ENCODE measurements at regions not wholly inside any gene's neighbourhood (a gene's known extent, or its start where the extent isn't known, plus 50 kb on each side); places are given as distances from the start of the nearest gene placed in this dataset.

DNA sequence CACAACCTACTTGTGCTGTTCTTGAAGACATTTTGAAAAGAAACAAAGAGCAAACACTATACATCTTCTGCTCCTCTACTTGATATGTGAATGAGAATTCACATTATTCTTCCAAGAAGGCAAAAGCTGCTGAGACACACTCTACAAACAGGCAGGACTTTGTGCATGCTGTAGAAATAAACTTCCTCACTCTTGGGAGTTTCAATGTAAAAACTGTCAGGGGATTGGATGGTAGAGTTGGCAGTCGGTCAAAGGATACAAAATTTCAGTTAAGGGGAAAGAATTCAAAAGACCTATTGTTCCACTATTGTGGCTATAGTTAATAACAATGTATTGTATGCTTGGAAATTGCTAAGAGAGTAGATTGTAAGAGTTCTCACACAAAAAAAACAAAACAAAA is 196.3 kb downstream of the MC4R start:
- DNase-seq, result no peak
- Histone ChIP-seq H3K79me1 (replicated peaks; ENCODE audit: low read length, poor library complexity, severe bottlenecking) (no peaks in the 10 kb centered on the region), H4K8ac (ENCODE audit: low read length) (no peak overlapping the region), H3K27me3 (ENCODE audit: control insufficient read depth in 1 of 2, insufficient read depth in 1 of 2, low read length in 2 of 2) (peaks cover 0 to 5% of the 10 kb centered on the region in 2 experiments), H2AK5ac (ENCODE audit: low read length, severe bottlenecking) (no peak overlapping the region), H2BK5ac (ENCODE audit: low read depth, low read length, poor library complexity, severe bottlenecking) (no peak overlapping the region), H3K9me3 (ENCODE audit: control insufficient read depth, low read length) (no peaks in the 10 kb centered on the region), H2BK120ac (ENCODE audit: low read depth, low read length) (no peak overlapping the region), H3K4ac (ENCODE audit: low read depth in 1 of 2, low read length in 2 of 2) (no peak overlapping the region), H3K14ac (ENCODE audit: low read length in 2 of 2) (no peak overlapping the region), H4K91ac (ENCODE audit: low read length) (no peak overlapping the region), H2AFZ (ENCODE audit: low read depth, low read length) (no peak overlapping the region), H3K18ac (ENCODE audit: low read depth in 1 of 2, low read length in 2 of 2) (no peak overlapping the region), H2BK12ac (ENCODE audit: low read length in 2 of 2) (no peak overlapping the region), H3K23ac (ENCODE audit: low read length in 2 of 2) (no peak overlapping the region), H3K27ac (ENCODE audit: low read length, poor library complexity, severe bottlenecking) (no peak overlapping the region), H3K36me3 (ENCODE audit: control insufficient read depth in 1 of 2, insufficient read depth in 2 of 2, low read depth in 1 of 2, low read length in 2 of 2) (no peaks in the 10 kb centered on the region), H3K4me1 (ENCODE audit: control insufficient read depth, insufficient read depth, low read depth, low read length) (no peaks in the 10 kb centered on the region), H2BK15ac (ENCODE audit: low read depth, poor library complexity, severe bottlenecking) (no peak overlapping the region), H3K4me3 (ENCODE audit: insufficient read depth in 1 of 2, low read depth in 1 of 2, low read length in 2 of 2) (no peak overlapping the region), H3K9ac (ENCODE audit: low read length) (no peak overlapping the region), H3K4me2 (ENCODE audit: low read length, poor library complexity, severe bottlenecking) (no peak overlapping the region)
- WGBS, result 60% methylated on average over 1 of the region's 1 CpG

GRCh38 chr18:60174832-60175231 is 197.7 kb downstream of the MC4R start:
- Histone ChIP-seq H3K9me3 (ENCODE audit: control insufficient read depth, low read length) (no peaks in the 10 kb centered on the region), H3K9ac (ENCODE audit: low read length) (no peak overlapping the region), H3K4me3 (ENCODE audit: insufficient read depth in 1 of 2, low read depth in 1 of 2, low read length in 2 of 2) (no peak overlapping the region), H3K36me3 (ENCODE audit: control insufficient read depth in 1 of 2, insufficient read depth in 2 of 2, low read depth in 1 of 2, low read length in 2 of 2) (no peaks in the 10 kb centered on the region), H2BK12ac (ENCODE audit: low read length in 2 of 2) (no peak overlapping the region), H3K27me3 (ENCODE audit: control insufficient read depth in 1 of 2, insufficient read depth in 1 of 2, low read length in 2 of 2) (no peaks in the 10 kb centered on the region), H2AFZ (ENCODE audit: low read depth, low read length) (no peak overlapping the region), H3K4ac (ENCODE audit: low read depth in 1 of 2, low read length in 2 of 2) (no peak overlapping the region), H3K14ac (ENCODE audit: low read length in 2 of 2) (no peak overlapping the region), H3K79me1 (replicated peaks; ENCODE audit: low read length, poor library complexity, severe bottlenecking) (no peaks in the 10 kb centered on the region), H2BK120ac (ENCODE audit: low read depth, low read length) (no peak overlapping the region), H2BK15ac (ENCODE audit: low read depth, poor library complexity, severe bottlenecking) (no peak overlapping the region), H3K4me2 (ENCODE audit: low read length, poor library complexity, severe bottlenecking) (no peak overlapping the region), H2BK5ac (ENCODE audit: low read depth, low read length, poor library complexity, severe bottlenecking) (no peak overlapping the region), H2AK5ac (ENCODE audit: low read length, severe bottlenecking) (no peak overlapping the region), H3K18ac (ENCODE audit: low read depth in 1 of 2, low read length in 2 of 2) (no peak overlapping the region), H4K8ac (ENCODE audit: low read length) (no peak overlapping the region), H3K23ac (ENCODE audit: low read length in 2 of 2) (no peak overlapping the region), H3K27ac (ENCODE audit: low read length, poor library complexity, severe bottlenecking) (no peak overlapping the region), H3K4me1 (ENCODE audit: control insufficient read depth, insufficient read depth, low read depth, low read length) (no peaks in the 10 kb centered on the region), H4K91ac (ENCODE audit: low read length) (no peak overlapping the region)
- WGBS, result 96% methylated on average over 2 of the region's 2 CpGs
- no peak for DNase-seq

DNA sequence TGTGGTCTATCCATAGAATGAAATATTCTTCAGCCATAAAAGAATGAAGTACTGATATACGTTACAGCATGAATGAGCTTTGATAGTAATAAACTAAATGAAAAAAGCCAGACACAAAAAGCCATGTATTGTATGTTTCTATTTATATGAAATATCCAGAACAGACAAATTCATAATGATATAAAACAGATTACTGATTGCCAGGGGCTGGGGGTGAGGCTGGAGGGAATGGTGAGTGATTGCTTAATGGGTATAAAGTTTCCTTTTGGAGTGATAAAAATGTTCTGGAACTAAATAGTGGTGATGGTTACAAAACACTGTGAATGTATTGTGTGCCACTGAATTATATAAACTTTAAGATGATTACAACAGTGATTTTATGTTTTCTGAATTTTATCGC is 200.5 kb downstream of the MC4R start:
- no peak overlapping the region for H3K4ac ChIP-seq (ENCODE audit: low read depth in 1 of 2, low read length in 2 of 2)
- H3K9me3 ChIP-seq (ENCODE audit: control insufficient read depth, low read length), result no peaks in the 10 kb centered on the region
- H3K4me3 ChIP-seq (ENCODE audit: insufficient read depth in 1 of 2, low read depth in 1 of 2, low read length in 2 of 2), result no peak overlapping the region
- H4K8ac ChIP-seq (ENCODE audit: low read length), result no peak overlapping the region
- H2AK5ac ChIP-seq (ENCODE audit: low read length, severe bottlenecking), result no peak overlapping the region
- H3K9ac ChIP-seq (ENCODE audit: low read length), result no peak overlapping the region
- H2BK120ac ChIP-seq (ENCODE audit: low read depth, low read length), result no peak overlapping the region
- H3K4me1 ChIP-seq (ENCODE audit: control insufficient read depth, insufficient read depth, low read depth, low read length), result no peaks in the 10 kb centered on the region
- no peaks in the 10 kb centered on the region for H3K79me1 ChIP-seq (replicated peaks; ENCODE audit: low read length, poor library complexity, severe bottlenecking)
- H3K27ac ChIP-seq (ENCODE audit: low read length, poor library complexity, severe bottlenecking), result no peak overlapping the region
- no peak overlapping the region for H2BK15ac ChIP-seq (ENCODE audit: low read depth, poor library complexity, severe bottlenecking)
- no peaks in the 10 kb centered on the region for H3K36me3 ChIP-seq (ENCODE audit: control insufficient read depth in 1 of 2, insufficient read depth in 2 of 2, low read depth in 1 of 2, low read length in 2 of 2)
- H4K91ac ChIP-seq (ENCODE audit: low read length), result no peak overlapping the region
- H2AFZ ChIP-seq (ENCODE audit: low read depth, low read length), result no peak overlapping the region
- H2BK5ac ChIP-seq (ENCODE audit: low read depth, low read length, poor library complexity, severe bottlenecking), result no peak overlapping the region
- no peak overlapping the region for H2BK12ac ChIP-seq (ENCODE audit: low read length in 2 of 2)
- no peak for DNase-seq
- WGBS, result 100% methylated on average over 1 of the region's 2 CpGs
- H3K14ac ChIP-seq (ENCODE audit: low read length in 2 of 2), result no peak overlapping the region
- no peak overlapping the region for H3K4me2 ChIP-seq (ENCODE audit: low read length, poor library complexity, severe bottlenecking)
- no peak overlapping the region for H3K18ac ChIP-seq (ENCODE audit: low read depth in 1 of 2, low read length in 2 of 2)
- no peaks in the 10 kb centered on the region for H3K27me3 ChIP-seq (ENCODE audit: control insufficient read depth in 1 of 2, insufficient read depth in 1 of 2, low read length in 2 of 2)
- H3K23ac ChIP-seq (ENCODE audit: low read length in 2 of 2), result no peak overlapping the region

DNA sequence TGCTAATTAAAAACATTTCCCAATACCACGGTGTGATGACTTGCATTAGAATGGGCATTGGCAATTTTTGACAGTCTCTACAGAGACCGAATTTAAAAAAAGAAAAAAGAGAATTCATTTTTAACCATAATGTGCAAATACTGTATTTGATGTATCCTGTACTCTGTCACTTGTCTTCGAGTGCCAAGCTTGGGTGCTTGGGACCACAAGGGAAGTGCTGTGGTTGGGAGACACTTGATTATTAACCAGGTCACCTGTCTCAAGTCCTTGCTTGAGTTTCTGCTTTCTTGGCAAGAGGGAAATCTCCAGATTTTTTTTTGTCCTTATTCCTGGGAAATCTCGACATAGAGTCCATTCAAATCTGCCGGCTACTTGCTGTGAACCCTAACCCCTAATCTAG is 209.0 kb downstream of the MC4R start:
- Histone ChIP-seq H3K4me2 (ENCODE audit: low read length, poor library complexity, severe bottlenecking) (no peak overlapping the region), H2BK120ac (ENCODE audit: low read depth, low read length) (no peak overlapping the region)
- 81% methylated on average over 4 of the region's 5 CpGs for WGBS

More for the DNA sequence above, 209.0 kb downstream of the MC4R start:
- Histone ChIP-seq H2BK12ac (ENCODE audit: low read length in 2 of 2) (no peak overlapping the region), H3K27me3 (ENCODE audit: control insufficient read depth in 1 of 2, insufficient read depth in 1 of 2, low read length in 2 of 2) (no peaks in the 10 kb centered on the region), H3K4me3 (ENCODE audit: insufficient read depth in 1 of 2, low read depth in 1 of 2, low read length in 2 of 2) (no peak overlapping the region), H3K18ac (ENCODE audit: low read depth in 1 of 2, low read length in 2 of 2) (no peak overlapping the region), H3K14ac (ENCODE audit: low read length in 2 of 2) (no peak overlapping the region), H3K36me3 (ENCODE audit: control insufficient read depth in 1 of 2, insufficient read depth in 2 of 2, low read depth in 1 of 2, low read length in 2 of 2) (no peaks in the 10 kb centered on the region), H4K8ac (ENCODE audit: low read length) (no peak overlapping the region), H3K79me1 (replicated peaks; ENCODE audit: low read length, poor library complexity, severe bottlenecking) (no peaks in the 10 kb centered on the region), H2AK5ac (ENCODE audit: low read length, severe bottlenecking) (no peak overlapping the region), H3K4me1 (ENCODE audit: control insufficient read depth, insufficient read depth, low read depth, low read length) (no peaks in the 10 kb centered on the region), H3K23ac (ENCODE audit: low read length in 2 of 2) (no peak overlapping the region), H4K91ac (ENCODE audit: low read length) (no peak overlapping the region), H3K9ac (ENCODE audit: low read length) (no peak overlapping the region), H2BK15ac (ENCODE audit: low read depth, poor library complexity, severe bottlenecking) (no peak overlapping the region), H2BK5ac (ENCODE audit: low read depth, low read length, poor library complexity, severe bottlenecking) (no peak overlapping the region), H2AFZ (ENCODE audit: low read depth, low read length) (no peak overlapping the region), H3K9me3 (ENCODE audit: control insufficient read depth, low read length) (peaks cover 12% of the 10 kb centered on the region), H3K4ac (ENCODE audit: low read depth in 1 of 2, low read length in 2 of 2) (no peak overlapping the region), H3K27ac (ENCODE audit: low read length, poor library complexity, severe bottlenecking) (no peak overlapping the region)
- no peak for DNase-seq

All from mesenchymal stem cell (in vitro differentiated cells and primary cell).